Pancreas (tissue), 10 donors: ENCODE measurements at regions not wholly inside any gene's neighbourhood (a gene's known extent, or its start where the extent isn't known, plus 50 kb on each side); places are given as distances from the start of the nearest gene placed in this dataset.

Experiments used
- ATAC-seq, 4 donors: fragments of 200-7000 bp; cut with Tn5 transposase; one replicate each; pipeline versions ENCODE4 v1.8.0 to v1.9.1; 2020; ENCODE audit warnings: mild to moderate bottlenecking in 4 of 4, moderate library complexity in 4 of 4
- DNase-seq, 6 donors: peaks; one replicate each; pipeline ENCODE4 v3.0.0-alpha.2; 2020
- FAIRE-seq: peaks from 2 replicates; lab custom pipeline; 2012; peaks lifted over from hg19 to GRCh38; lab: Jason Lieb, UNC
- H3K27ac ChIP-seq, 4 donors: fragments of 200-600 bp; sonication (generic); 1 replicate in 3 of 4; 2 replicates in 1 of 4; pipeline versions ENCODE4 v1.5.0 to v1.8.0; 2020
- H3K27me3 ChIP-seq, 4 donors: fragments of 200-600 bp; one replicate each; pipeline ENCODE4 v1.8.0; 2021
- H3K36me3 ChIP-seq, 3 donors: fragments of 200-600 bp; sonication (generic) in 1 of 3; one replicate each; pipeline versions ENCODE4 v1.5.0 to v1.8.0; 2020 to 2021
- H3K4me1 ChIP-seq, 3 donors: fragments of 200-600 bp; one replicate each; pipeline ENCODE4 v1.8.0; 2021
- H3K4me3 ChIP-seq, 4 donors: fragments of 200-600 bp; sonication (generic) in 2 of 4; one replicate each; pipeline versions ENCODE4 v1.5.0 to v1.8.0; 2020 to 2021
- H3K9me3 ChIP-seq, 4 donors: fragments of 200-600 bp; one replicate each; pipeline ENCODE4 v1.8.0; 2021
- CTCF ChIP-seq, 4 donors: fragments of 200-600 bp; sonication (generic) in 3 of 4; IDR thresholded peaks; one replicate each; pipeline versions ENCODE4 v1.5.0 to v1.8.0; 2021; ENCODE audit warnings: antibody characterized with exemption in 4 of 4
- WGBS, 2 donors: extraction: QIAGEN DNeasy Blood & Tissue Kit; methylation state at CpG; one replicate each; pipeline ENCODE4 v1.1.7; 2013; 5-methylcytosine and 5-hydroxymethylcytosine counted together
- intact Hi-C, 3 donors: fragments of 100-400 bp; cut with DNase I; formaldehyde crosslinking; loops; one replicate each; pipeline versions ENCODE4 v1.11.1 to v1.14.2; 2022
- donor health status: healthy with polysubstance abuse.
- donor health status: DM: no; HTN: no; CAD: no; lungs with moderate emphysema.
- donor health status: DM: no; HTN: no; CAD: no.
- donor health status: control.
- donor health status: control.
- donor health status: Bipolar disorder and iron deficiency.
- donor health status: DM: yes; HTN: yes; CAD: no.
- donor health status: DM: no; HTN: no; CAD: no.
- donor health status: DM: no; HTN: no; CAD: no.
- donor health status: DM: yes; HTN: yes; CAD: no.

GRCh38 chr10:130642926-130643325 is 506.7 kb downstream of the GLRX3 start:
- no peak for TF ChIP-seq CTCF (IDR thresholded peaks at IDR 0.05)
- Histone ChIP-seq H3K9me3 (no peaks in the 10 kb centered on the region), H3K36me3 (no peaks in the 10 kb centered on the region), H3K27me3 (peaks cover 0 to 4% (median 0%) of the 10 kb centered on the region in 4 donors), H3K4me1 (no peaks in the 10 kb centered on the region), H3K27ac (no peak overlapping the region), H3K4me3 (no peak overlapping the region)
- no peak for FAIRE-seq
- intact Hi-C loops = no loop called here
- WGBS, 2 donors = 83 to 86% methylated on average over 4 of the region's 4 CpGs
- no peak for ATAC-seq
- no peak for DNase-seq

- no peaks in the 10 kb centered on the region for H3K9me3 ChIP-seq
- ATAC-seq (no peak), DNase-seq (no peak), FAIRE-seq (no peak)
- no peak overlapping the region for H3K27ac ChIP-seq
- no peaks in the 10 kb centered on the region for H3K27me3 ChIP-seq
- no peaks in the 10 kb centered on the region for H3K4me1 ChIP-seq
- no peak overlapping the region for H3K4me3 ChIP-seq
- no peaks in the 10 kb centered on the region for H3K36me3 ChIP-seq
- intact Hi-C loops = no loop called here
- TF ChIP-seq CTCF (IDR thresholded peaks at IDR 0.05) = no peak
- WGBS, 2 donors = 50 to 58% methylated on average over 6 of the region's 6 CpGs
These were observed 511.1 kb downstream of the GLRX3 start for GRCh38 chr10:130647341-130647740.

- H3K4me3 ChIP-seq = no peak overlapping the region
- 60 to 78% methylated on average over 10 of the region's 10 CpGs for WGBS, 2 donors
- no peak for TF ChIP-seq CTCF (IDR thresholded peaks at IDR 0.05)
- H3K27ac ChIP-seq = no peak overlapping the region
- no peaks in the 10 kb centered on the region for H3K27me3 ChIP-seq
- DNase-seq (no peak), FAIRE-seq (no peak), ATAC-seq (no peak)
- intact Hi-C loops = no loop called here
- H3K4me1 ChIP-seq = no peaks in the 10 kb centered on the region
- H3K36me3 ChIP-seq = no peaks in the 10 kb centered on the region
- no peaks in the 10 kb centered on the region for H3K9me3 ChIP-seq
These were observed 512.6 kb downstream of the GLRX3 start for GRCh38 chr10:130648807-130649206.

- H3K27me3 ChIP-seq = no peaks in the 10 kb centered on the region
- DNase-seq (no peak), FAIRE-seq (no peak), ATAC-seq (no peak)
- 92 to 95% methylated on average over 5 of the region's 5 CpGs for WGBS, 2 donors
- intact Hi-C loops = no loop called here
- H3K36me3 ChIP-seq = no peaks in the 10 kb centered on the region
- no peaks in the 10 kb centered on the region for H3K4me1 ChIP-seq
- no peaks in the 10 kb centered on the region for H3K9me3 ChIP-seq
- H3K27ac ChIP-seq = no peak overlapping the region
- H3K4me3 ChIP-seq = no peak overlapping the region
- no peak for TF ChIP-seq CTCF (IDR thresholded peaks at IDR 0.05)
These were observed 516.4 kb downstream of the GLRX3 start for GRCh38 chr10:130652544-130652943.

GRCh38 chr10:130652964-130653578 is 516.9 kb downstream of the GLRX3 start:
- ATAC-seq (no peak), FAIRE-seq (no peak), DNase-seq (no peak)
- TF ChIP-seq CTCF (IDR thresholded peaks at IDR 0.05) = no peak
- no peaks in the 10 kb centered on the region for H3K36me3 ChIP-seq
- H3K27ac ChIP-seq = no peak overlapping the region
- H3K4me1 ChIP-seq = no peaks in the 10 kb centered on the region
- H3K4me3 ChIP-seq = no peak overlapping the region
- intact Hi-C loops = no loop called here
- H3K9me3 ChIP-seq = no peaks in the 10 kb centered on the region
- 79 to 89% methylated on average over 14 of the region's 14 CpGs for WGBS, 2 donors
- no peaks in the 10 kb centered on the region for H3K27me3 ChIP-seq
